ENCODE measurements at regions not wholly inside any gene's neighbourhood (a gene's known extent, or its start where the extent isn't known, plus 50 kb on each side); places are given as distances from the start of the nearest gene placed in this dataset.

GRCh38 chr6:134740473-134741199, 209.3 kb downstream of the ALDH8A1 start:
- H3K4me3 ChIP-seq = no peak overlapping the region
- FAIRE-seq (no peak), DNase-seq (ENCODE audit: extremely low read depth in 1 of 4, low spot score in 3 of 4) (no peak), ATAC-seq (no peak)
- no peaks in the 10 kb centered on the region for H3K4me1 ChIP-seq (replicated peaks in 1 of 2; ENCODE audit: control insufficient read depth in 2 of 2, insufficient read depth in 2 of 2, low read length in 2 of 2)
- BruUV-seq (replicated peaks) = no TSS peak
- TF ChIP-seq ZNF140 (CRISPR knock-in tag; IDR thresholded peaks at IDR 0.05) (no peak), ARID3A (IDR thresholded peaks at IDR 0.05; ENCODE audit: borderline replicate concordance, low read depth, low read length) (no peak), MTA2 (IDR thresholded peaks at IDR 0.05; ENCODE audit: low read depth) (no peak), ZNF324 (CRISPR knock-in tag; IDR thresholded peaks at IDR 0.05) (no peak), NCOA1 (IDR thresholded peaks at IDR 0.05; ENCODE audit: low read depth) (no peak), TEAD4 (IDR thresholded peaks at IDR 0.05; ENCODE audit: low read length) (no peak), TEAD4 (CRISPR knock-in tag; IDR thresholded peaks at IDR 0.05; ENCODE audit: borderline replicate concordance) (no peak), ELF1 (tag; IDR thresholded peaks at IDR 0.05) (no peak), TRIM24 (IDR thresholded peaks at IDR 0.05) (no peak), ZNF785 (CRISPR knock-in tag; IDR thresholded peaks at IDR 0.05) (no peak), CBX3 (IDR thresholded peaks at IDR 0.05; ENCODE audit: borderline replicate concordance in 1 of 2, low read length in 2 of 2) (no peak), CTBP1 (IDR thresholded peaks at IDR 0.05; ENCODE audit: borderline replicate concordance) (no peak), SMARCA4 (IDR thresholded peaks at IDR 0.05) (no peak), ZNF76 (CRISPR knock-in tag; IDR thresholded peaks at IDR 0.05; ENCODE audit: borderline replicate concordance) (no peak)
- peaks cover 5 to 10% of the 10 kb centered on the region in 2 experiments; a peak in 3 of 5 replicates for H3K27me3 ChIP-seq (ENCODE audit: control insufficient read depth in 2 of 2, insufficient read depth in 2 of 2, low read length in 2 of 2)
- no peaks in the 10 kb centered on the region for H3K9me1 ChIP-seq (ENCODE audit: control insufficient read depth, insufficient read depth, low read length)
- no peaks in the 10 kb centered on the region for H3K36me3 ChIP-seq (ENCODE audit: control insufficient read depth, insufficient read depth, low read length)
- H3K9ac ChIP-seq (ENCODE audit: insufficient read depth in 1 of 2, low read depth in 2 of 2, low read length in 2 of 2) = no peak overlapping the region
- no peaks in the 10 kb centered on the region for H3K79me2 ChIP-seq (ENCODE audit: control insufficient read depth, insufficient read depth, low read length)
- intact Hi-C loops (cut with micrococcal nuclease) (no loop called here), in situ Hi-C loops (cut with MboI) (no loop called here)
- 0% methylated on average over 5 of the region's 5 CpGs for WGBS (ENCODE audit: insufficient coverage, low coverage, missing lambda C conversion rate)
- CTCF ChIA-PET (ENCODE audit: low intra/inter-chr PET ratio) = no interaction called here
- POLR2A ChIA-PET = interaction anchor here (0.8 to 1.2 kb wide), 3 partner anchors 12 to 433 kb away, joined by 3 to 4 read pairs (median 4); no protein-coding TSS in a partner anchor
- no peaks in the 10 kb centered on the region for H4K20me1 ChIP-seq (replicated peaks; ENCODE audit: control insufficient read depth, insufficient read depth, low read length)
- H3K27ac ChIP-seq (ENCODE audit: extremely low read depth, low read depth, low read length) = no peak overlapping the region
- H3K4me2 ChIP-seq (ENCODE audit: insufficient read depth, low read length) = no peak overlapping the region
- no peak overlapping the region for H2AFZ ChIP-seq (ENCODE audit: low read depth, low read length)
- no peaks in the 10 kb centered on the region for H3K9me3 ChIP-seq (replicated peaks; ENCODE audit: control insufficient read depth, insufficient read depth, low read depth, low read length)
